ENCODE measurements at regions not wholly inside any gene's neighbourhood (a gene's known extent, or its start where the extent isn't known, plus 50 kb on each side); places are given as distances from the start of the nearest gene placed in this dataset.

GRCh38 chr3:64870876-64871646, 183.3 kb upstream of the ADAMTS9 start:
- no peak for TF ChIP-seq CTCF (IDR thresholded peaks at IDR 0.05)

GRCh38 chr3:64867224-64867623, 179.4 kb upstream of the ADAMTS9 start:
- no peak for TF ChIP-seq CTCF (IDR thresholded peaks at IDR 0.05)
- no peaks in the 10 kb centered on the region for H3K4me1 Mint-ChIP-seq
- no peak overlapping the region for H3K4me3 Mint-ChIP-seq
- intact Hi-C loops (cut with micrococcal nuclease), result no loop called here
- peaks cover 8% of the 10 kb centered on the region for H3K9me3 Mint-ChIP-seq
- ATAC-seq (ENCODE audit: low read depth) (no peak), DNase-seq (no peak)
- POLR2A ChIA-PET, result no interaction called here
- no peak overlapping the region for H3K27ac Mint-ChIP-seq
- H3K36me3 Mint-ChIP-seq (ENCODE audit: low read depth), result no peaks in the 10 kb centered on the region
- CTCF ChIA-PET, result no interaction called here
- H3K27me3 Mint-ChIP-seq, result no peaks in the 10 kb centered on the region

More at GRCh38 chr3:64870876-64871646, 183.3 kb upstream of the ADAMTS9 start:
- ATAC-seq (ENCODE audit: low read depth), result no peak
- H3K4me1 Mint-ChIP-seq, result no peaks in the 10 kb centered on the region
- no peak overlapping the region for H3K4me3 Mint-ChIP-seq
- intact Hi-C loops (cut with micrococcal nuclease), result no loop called here
- no peak overlapping the region for H3K27ac Mint-ChIP-seq
- CTCF ChIA-PET, result no interaction called here
- no peaks in the 10 kb centered on the region for H3K36me3 Mint-ChIP-seq (ENCODE audit: low read depth)
- no peak for DNase-seq
- POLR2A ChIA-PET, result no interaction called here
- no peaks in the 10 kb centered on the region for H3K27me3 Mint-ChIP-seq
- H3K9me3 Mint-ChIP-seq, result peaks cover 6% of the 10 kb centered on the region

- Mint-ChIP-seq H3K27ac (no peak overlapping the region), H3K9me3 (peaks cover 8% of the 10 kb centered on the region), H3K27me3 (no peaks in the 10 kb centered on the region), H3K36me3 (ENCODE audit: low read depth) (no peaks in the 10 kb centered on the region), H3K4me3 (no peak overlapping the region), H3K4me1 (no peaks in the 10 kb centered on the region)
- POLR2A ChIA-PET, result no interaction called here
- CTCF ChIA-PET, result no interaction called here
- intact Hi-C loops (cut with micrococcal nuclease), result no loop called here
- ATAC-seq (ENCODE audit: low read depth), result no peak
- no peak for TF ChIP-seq CTCF (IDR thresholded peaks at IDR 0.05)
- DNase-seq, result no peak
These were observed 178.2 kb upstream of the ADAMTS9 start for GRCh38 chr3:64865839-64866570.

- Mint-ChIP-seq H3K27me3 (no peaks in the 10 kb centered on the region), H3K4me3 (no peak overlapping the region), H3K36me3 (ENCODE audit: low read depth) (no peaks in the 10 kb centered on the region), H3K9me3 (peaks cover 2% of the 10 kb centered on the region), H3K4me1 (no peaks in the 10 kb centered on the region), H3K27ac (no peak overlapping the region)
- DNase-seq (no peak), ATAC-seq (ENCODE audit: low read depth) (no peak)
- intact Hi-C loops (cut with micrococcal nuclease), result no loop called here
- POLR2A ChIA-PET, result no interaction called here
- CTCF ChIA-PET, result no interaction called here
- TF ChIP-seq CTCF (IDR thresholded peaks at IDR 0.05), result no peak
These were observed 175.7 kb upstream of the ADAMTS9 start for GRCh38 chr3:64863226-64864212.
